ENCODE measurements at regions not wholly inside any gene's neighbourhood (a gene's known extent, or its start where the extent isn't known, plus 50 kb on each side); places are given as distances from the start of the nearest gene placed in this dataset.

GRCh38 chr10:80784695-80785094, 247.0 kb downstream of the SH2D4B start:
- no peak overlapping the region for H3K4me3 ChIP-seq (replicated peaks; ENCODE audit: low read depth, low read length)
- TF ChIP-seq CTCF (IDR thresholded peaks at IDR 0.05; ENCODE audit: low read length, missing control alignments): no peak
- DNase-seq (ENCODE audit: low read depth): no peak

GRCh38 chr10:80786322-80786721, 248.6 kb downstream of the SH2D4B start:
- DNase-seq (ENCODE audit: low read depth): no peak

DNA sequence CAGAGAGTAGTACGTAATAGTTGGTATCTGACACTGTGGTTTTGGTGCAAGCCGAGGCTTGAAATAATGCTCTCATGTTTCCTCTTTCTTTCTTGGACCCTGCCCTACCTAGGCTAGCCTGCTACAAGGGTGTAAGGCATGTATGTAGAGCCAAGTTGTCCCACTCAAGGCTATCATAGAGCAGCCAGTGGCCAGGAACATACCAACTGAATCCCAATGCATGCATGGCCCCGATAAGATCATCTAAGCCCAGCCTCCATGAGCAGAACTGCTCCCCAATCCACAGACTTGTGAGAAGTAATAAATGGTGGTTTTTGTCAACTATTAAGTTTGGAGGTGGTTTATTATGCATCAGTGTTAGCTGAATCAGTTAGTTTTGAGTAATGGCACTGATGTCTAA, 250.2 kb downstream of the SH2D4B start:
- no peak for DNase-seq (ENCODE audit: low read depth)
- TF ChIP-seq CTCF (IDR thresholded peaks at IDR 0.05; ENCODE audit: low read length, missing control alignments): no peak
- no peak overlapping the region for H3K4me3 ChIP-seq (replicated peaks; ENCODE audit: low read depth, low read length)

More at GRCh38 chr10:80786322-80786721, 248.6 kb downstream of the SH2D4B start:
- no peak overlapping the region for H3K4me3 ChIP-seq (replicated peaks; ENCODE audit: low read depth, low read length)
- no peak for TF ChIP-seq CTCF (IDR thresholded peaks at IDR 0.05; ENCODE audit: low read length, missing control alignments)

DNA sequence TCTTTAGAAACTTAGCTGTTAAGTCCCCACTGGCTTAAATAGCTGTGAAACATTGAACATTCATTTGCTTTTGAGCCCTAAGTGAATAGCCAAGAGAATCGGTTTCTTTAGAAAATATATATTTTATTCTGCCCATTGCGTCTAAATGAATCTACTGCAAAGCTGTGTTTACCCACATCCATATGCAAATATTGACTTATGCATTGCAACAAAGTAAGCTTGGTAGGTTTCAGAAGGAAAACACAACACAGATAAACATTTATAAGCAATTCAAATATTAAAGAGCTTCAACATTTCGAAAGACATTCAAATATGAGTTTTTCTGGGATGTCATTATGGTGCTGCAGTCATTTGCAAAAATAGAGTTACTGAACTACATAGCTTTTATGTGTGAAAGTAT, 257.3 kb downstream of the SH2D4B start:
- H3K4me3 ChIP-seq (replicated peaks; ENCODE audit: low read depth, low read length): no peak overlapping the region
- no peak for DNase-seq (ENCODE audit: low read depth)
- no peak for TF ChIP-seq CTCF (IDR thresholded peaks at IDR 0.05; ENCODE audit: low read length, missing control alignments)

DNA sequence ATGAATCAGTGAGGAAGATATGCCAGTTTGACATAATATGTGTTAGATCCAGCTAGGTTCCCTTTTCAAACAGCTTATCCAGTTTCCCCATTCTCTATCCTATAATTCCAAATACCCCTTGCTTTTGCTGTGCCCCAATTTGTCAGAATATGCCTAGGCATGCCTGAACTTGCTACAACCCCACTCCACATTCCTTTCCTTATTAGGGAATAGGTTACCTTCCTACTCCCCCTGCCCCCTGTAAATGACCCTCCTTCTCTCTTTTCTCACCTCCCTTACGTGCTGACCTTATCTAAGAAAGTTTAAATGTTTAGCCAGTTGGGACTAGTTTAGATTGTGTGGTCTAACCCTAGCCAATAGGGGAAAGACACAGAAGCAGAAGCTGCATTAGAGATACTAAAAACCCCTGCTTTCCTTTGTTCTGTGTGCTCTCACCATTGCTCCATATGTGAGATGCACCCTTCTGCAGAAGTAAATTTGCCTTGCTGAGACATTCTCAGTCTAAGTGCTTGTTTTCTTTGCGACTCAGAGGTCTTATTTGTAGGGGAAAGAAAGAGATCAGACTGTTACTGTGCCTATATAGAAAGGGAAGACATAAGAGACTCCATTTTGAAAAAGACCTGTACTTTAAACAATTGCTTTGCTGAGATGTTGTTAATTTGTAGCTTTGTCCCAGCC, 267.8 kb downstream of the SH2D4B start:
- TF ChIP-seq CTCF (IDR thresholded peaks at IDR 0.05; ENCODE audit: low read length, missing control alignments): no peak
- DNase-seq (ENCODE audit: low read depth): no peak
- H3K4me3 ChIP-seq (replicated peaks; ENCODE audit: low read depth, low read length): no peak overlapping the region

GRCh38 chr10:80814147-80814652, 276.5 kb downstream of the SH2D4B start:
- no peak for DNase-seq (ENCODE audit: low read depth)
- H3K4me3 ChIP-seq (replicated peaks; ENCODE audit: low read depth, low read length): no peak overlapping the region
- no peak for TF ChIP-seq CTCF (IDR thresholded peaks at IDR 0.05; ENCODE audit: low read length, missing control alignments)

GRCh38 chr10:80829151-80829550, 291.4 kb downstream of the SH2D4B start:
- TF ChIP-seq CTCF (IDR thresholded peaks at IDR 0.05; ENCODE audit: low read length, missing control alignments): no peak
- no peak for DNase-seq (ENCODE audit: low read depth)
- H3K4me3 ChIP-seq (replicated peaks; ENCODE audit: low read depth, low read length): no peak overlapping the region
